ENCODE measurements at regions not wholly inside any gene's neighbourhood (a gene's known extent, or its start where the extent isn't known, plus 50 kb on each side); places are given as distances from the start of the nearest gene placed in this dataset.

- no peak for TF ChIP-seq EZH2 (IDR thresholded peaks at IDR 0.05; ENCODE audit: low read length, missing control alignments)
- TF ChIP-seq CTCF (conservative IDR thresholded peaks at IDR 0.05 in 1 of 2, IDR thresholded peaks at IDR 0.05 in 1 of 2; ENCODE audit: low read depth in 1 of 2, low read length in 2 of 2), result no peak
These were observed 1544.6 kb downstream of the C4orf33 start for GRCh38 chr4:130640592-130640991.

GRCh38 chr4:130646886-130647285, 1550.9 kb downstream of the C4orf33 start:
- Histone ChIP-seq H3K4me1 (ENCODE audit: control insufficient read depth, extremely low read depth, insufficient read depth, low read length) (no peaks in the 10 kb centered on the region), H3K9me3 (ENCODE audit: control insufficient read depth, insufficient read depth, low read depth, low read length) (no peaks in the 10 kb centered on the region), H3K27me3 (ENCODE audit: control insufficient read depth, insufficient read depth, low read length) (no peaks in the 10 kb centered on the region), H3K9ac (ENCODE audit: insufficient read depth, low read length) (no peak overlapping the region), H4K20me1 (ENCODE audit: control insufficient read depth, extremely low read depth, insufficient read depth, low read length) (no peaks in the 10 kb centered on the region), H3K4me2 (ENCODE audit: extremely low read depth, insufficient read depth, low read length) (no peak overlapping the region), H3K79me2 (ENCODE audit: control insufficient read depth, insufficient read depth, low read length) (no peaks in the 10 kb centered on the region), H3K4me3 (replicated peaks in 1 of 4; ENCODE audit: control extremely low read depth in 1 of 4, insufficient read depth in 1 of 4, low read depth in 3 of 4, low read length in 4 of 4) (no peak overlapping the region), H3K36me3 (ENCODE audit: control insufficient read depth, insufficient read depth, low read length) (no peaks in the 10 kb centered on the region), H2AFZ (ENCODE audit: low read length) (no peak overlapping the region), H3K27ac (ENCODE audit: insufficient read depth, low read length) (no peak overlapping the region)
- DNase-seq (ENCODE audit: low read depth in 2 of 2), result no peak
- no peak for TF ChIP-seq EZH2 (IDR thresholded peaks at IDR 0.05; ENCODE audit: low read length, missing control alignments)
- no peak for TF ChIP-seq CTCF (conservative IDR thresholded peaks at IDR 0.05 in 1 of 2, IDR thresholded peaks at IDR 0.05 in 1 of 2; ENCODE audit: low read depth in 1 of 2, low read length in 2 of 2)

More at GRCh38 chr4:130640592-130640991, 1544.6 kb downstream of the C4orf33 start:
- H3K27ac ChIP-seq (ENCODE audit: insufficient read depth, low read length), result no peak overlapping the region
- H3K79me2 ChIP-seq (ENCODE audit: control insufficient read depth, insufficient read depth, low read length), result no peaks in the 10 kb centered on the region
- no peak overlapping the region for H3K4me2 ChIP-seq (ENCODE audit: extremely low read depth, insufficient read depth, low read length)
- no peak overlapping the region for H2AFZ ChIP-seq (ENCODE audit: low read length)
- no peaks in the 10 kb centered on the region for H3K4me1 ChIP-seq (ENCODE audit: control insufficient read depth, extremely low read depth, insufficient read depth, low read length)
- no peak overlapping the region for H3K4me3 ChIP-seq (replicated peaks in 1 of 4; ENCODE audit: control extremely low read depth in 1 of 4, insufficient read depth in 1 of 4, low read depth in 3 of 4, low read length in 4 of 4)
- H3K36me3 ChIP-seq (ENCODE audit: control insufficient read depth, insufficient read depth, low read length), result no peaks in the 10 kb centered on the region
- no peak overlapping the region for H3K9ac ChIP-seq (ENCODE audit: insufficient read depth, low read length)
- H3K9me3 ChIP-seq (ENCODE audit: control insufficient read depth, insufficient read depth, low read depth, low read length), result no peaks in the 10 kb centered on the region
- H3K27me3 ChIP-seq (ENCODE audit: control insufficient read depth, insufficient read depth, low read length), result no peaks in the 10 kb centered on the region
- DNase-seq (ENCODE audit: low read depth in 2 of 2), result no peak
- no peaks in the 10 kb centered on the region for H4K20me1 ChIP-seq (ENCODE audit: control insufficient read depth, extremely low read depth, insufficient read depth, low read length)

GRCh38 chr4:130648570-130648969, 1552.6 kb downstream of the C4orf33 start:
- Histone ChIP-seq H2AFZ (ENCODE audit: low read length) (no peak overlapping the region), H3K4me2 (ENCODE audit: extremely low read depth, insufficient read depth, low read length) (no peak overlapping the region), H3K27me3 (ENCODE audit: control insufficient read depth, insufficient read depth, low read length) (no peaks in the 10 kb centered on the region), H3K27ac (ENCODE audit: insufficient read depth, low read length) (no peak overlapping the region), H4K20me1 (ENCODE audit: control insufficient read depth, extremely low read depth, insufficient read depth, low read length) (no peaks in the 10 kb centered on the region), H3K4me3 (replicated peaks in 1 of 4; ENCODE audit: control extremely low read depth in 1 of 4, insufficient read depth in 1 of 4, low read depth in 3 of 4, low read length in 4 of 4) (no peak overlapping the region), H3K79me2 (ENCODE audit: control insufficient read depth, insufficient read depth, low read length) (no peaks in the 10 kb centered on the region), H3K9me3 (ENCODE audit: control insufficient read depth, insufficient read depth, low read depth, low read length) (no peaks in the 10 kb centered on the region), H3K9ac (ENCODE audit: insufficient read depth, low read length) (no peak overlapping the region), H3K36me3 (ENCODE audit: control insufficient read depth, insufficient read depth, low read length) (no peaks in the 10 kb centered on the region), H3K4me1 (ENCODE audit: control insufficient read depth, extremely low read depth, insufficient read depth, low read length) (no peaks in the 10 kb centered on the region)
- TF ChIP-seq EZH2 (IDR thresholded peaks at IDR 0.05; ENCODE audit: low read length, missing control alignments) (no peak), CTCF (conservative IDR thresholded peaks at IDR 0.05 in 1 of 2, IDR thresholded peaks at IDR 0.05 in 1 of 2; ENCODE audit: low read depth in 1 of 2, low read length in 2 of 2) (no peak)
- no peak for DNase-seq (ENCODE audit: low read depth in 2 of 2)

Measured in fibroblast of lung (primary cell).